ENCODE measurements at regions not wholly inside any gene's neighbourhood (a gene's known extent, or its start where the extent isn't known, plus 50 kb on each side); places are given as distances from the start of the nearest gene placed in this dataset.
"Not testable (repeated sequence)": the region's sequence is repeated elsewhere in the genome, so short reads cannot be mapped to it uniquely, and the experiment has no call there.

- no peak for DNase-seq (ENCODE audit: extremely low read depth in 1 of 2, low read depth in 1 of 2)
Observed at GRCh38 chr4:13922873-13923645, 295.5 kb upstream of the BOD1L1 start.

- DNase-seq (ENCODE audit: extremely low read depth in 1 of 2, low read depth in 1 of 2): not testable (repeated sequence)
Observed at GRCh38 chr4:13924900-13925299, 297.4 kb upstream of the BOD1L1 start.

- no peak for DNase-seq (ENCODE audit: extremely low read depth in 1 of 2, low read depth in 1 of 2)
Observed at GRCh38 chr4:13928214-13928613, 300.7 kb upstream of the BOD1L1 start.

GRCh38 chr4:13930155-13930554 lies 302.6 kb upstream of the BOD1L1 start:
- no peak for DNase-seq (ENCODE audit: extremely low read depth in 1 of 2, low read depth in 1 of 2)

GRCh38 chr4:13933191-13933590 lies 305.7 kb upstream of the BOD1L1 start:
- DNase-seq (ENCODE audit: extremely low read depth in 1 of 2, low read depth in 1 of 2): no peak

GRCh38 chr4:13938299-13938698 lies 310.8 kb upstream of the BOD1L1 start:
- DNase-seq (ENCODE audit: extremely low read depth in 1 of 2, low read depth in 1 of 2): no peak

GRCh38 chr4:13940921-13941320 lies 313.4 kb upstream of the BOD1L1 start:
- no peak for DNase-seq (ENCODE audit: extremely low read depth in 1 of 2, low read depth in 1 of 2)

- no peak for DNase-seq (ENCODE audit: extremely low read depth in 1 of 2, low read depth in 1 of 2)
Observed at GRCh38 chr4:13942977-13943376, 315.5 kb upstream of the BOD1L1 start.

- no peak for DNase-seq (ENCODE audit: extremely low read depth in 1 of 2, low read depth in 1 of 2)
Observed at GRCh38 chr4:13944095-13944511, 316.6 kb upstream of the BOD1L1 start.

- no peak for DNase-seq (ENCODE audit: extremely low read depth in 1 of 2, low read depth in 1 of 2)
Observed at GRCh38 chr4:13947921-13948320, 320.4 kb upstream of the BOD1L1 start.

- no peak for DNase-seq (ENCODE audit: extremely low read depth in 1 of 2, low read depth in 1 of 2)
Observed at GRCh38 chr4:13950491-13950890, 323.0 kb upstream of the BOD1L1 start.

- DNase-seq (ENCODE audit: extremely low read depth in 1 of 2, low read depth in 1 of 2): no peak
Observed at GRCh38 chr4:13953083-13953482, 325.6 kb upstream of the BOD1L1 start.

GRCh38 chr4:13955551-13955950 lies 328.0 kb upstream of the BOD1L1 start:
- DNase-seq (ENCODE audit: extremely low read depth in 1 of 2, low read depth in 1 of 2): no peak

- no peak for DNase-seq (ENCODE audit: extremely low read depth in 1 of 2, low read depth in 1 of 2)
Observed at GRCh38 chr4:13956947-13957346, 329.4 kb upstream of the BOD1L1 start.

- DNase-seq (ENCODE audit: extremely low read depth in 1 of 2, low read depth in 1 of 2): no peak
Observed at GRCh38 chr4:13957871-13958270, 330.3 kb upstream of the BOD1L1 start.

- no peak for DNase-seq (ENCODE audit: extremely low read depth in 1 of 2, low read depth in 1 of 2)
Observed at GRCh38 chr4:13963601-13964000, 336.1 kb upstream of the BOD1L1 start.

GRCh38 chr4:13966231-13967195 lies 339.0 kb upstream of the BOD1L1 start:
- DNase-seq (ENCODE audit: extremely low read depth in 1 of 2, low read depth in 1 of 2): no peak

- DNase-seq (ENCODE audit: extremely low read depth in 1 of 2, low read depth in 1 of 2): no peak
Observed at GRCh38 chr4:13968723-13969122, 341.2 kb upstream of the BOD1L1 start.

- no peak for DNase-seq (ENCODE audit: extremely low read depth in 1 of 2, low read depth in 1 of 2)
Observed at GRCh38 chr4:13970349-13970748, 342.8 kb upstream of the BOD1L1 start.

- DNase-seq (ENCODE audit: extremely low read depth in 1 of 2, low read depth in 1 of 2): no peak
Observed at GRCh38 chr4:13977746-13978145, 350.2 kb upstream of the BOD1L1 start.

GRCh38 chr4:13980317-13981310 lies 353.1 kb upstream of the BOD1L1 start:
- no peak for DNase-seq (ENCODE audit: extremely low read depth in 1 of 2, low read depth in 1 of 2)

Measured in stimulated activated CD8-positive, alpha-beta memory T cell treated with anti-CD3 and anti-CD28 coated beads, Interleukin-7, amount 100 ng/mL, for 48 hours (primary cell).